ENCODE measurements at regions not wholly inside any gene's neighbourhood (a gene's known extent, or its start where the extent isn't known, plus 50 kb on each side); places are given as distances from the start of the nearest gene placed in this dataset.
"Not testable (repeated sequence)": the region's sequence is repeated elsewhere in the genome, so short reads cannot be mapped to it uniquely, and the experiment has no call there.

DNA sequence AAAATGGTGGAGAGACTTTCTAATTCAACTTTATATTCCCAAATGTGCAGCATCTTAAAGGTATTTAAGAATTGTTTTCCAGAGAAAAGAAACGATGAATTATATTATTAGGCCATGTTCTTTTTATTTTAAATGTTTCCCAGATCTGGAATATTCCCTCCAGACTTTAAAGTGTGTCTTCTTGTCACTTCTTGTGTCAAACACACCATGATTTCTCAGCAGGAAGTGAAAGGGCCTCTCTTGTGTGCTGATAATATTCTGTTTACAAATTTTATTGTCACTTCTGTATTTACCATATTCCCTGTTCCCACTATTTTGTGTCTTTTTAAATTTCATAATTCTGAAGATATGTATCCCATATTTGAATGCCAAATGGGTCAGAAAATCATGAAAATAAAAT, 455.0 kb upstream of the FLRT2 start:
- Histone ChIP-seq H3K9me2 (replicated peaks; ENCODE audit: insufficient read depth) (no peaks in the 10 kb centered on the region), H2AFZ (no peak overlapping the region), H3K27ac (no peak overlapping the region), H3K4me2 (no peak overlapping the region), H3K27me3 (no peaks in the 10 kb centered on the region), H3K79me2 (no peaks in the 10 kb centered on the region), H3K4me3 (no peak overlapping the region), H3K9me3 (ENCODE audit: low read depth) (no peaks in the 10 kb centered on the region), H4K20me1 (ENCODE audit: insufficient read depth, poor library complexity, severe bottlenecking) (no peaks in the 10 kb centered on the region), H3K4me1 (ENCODE audit: insufficient read depth) (no peaks in the 10 kb centered on the region), H3K36me3 (replicated peaks; ENCODE audit: insufficient read depth, low read depth) (no peaks in the 10 kb centered on the region)
- DNase-seq (ENCODE audit: low spot score) = no peak
- TF ChIP-seq EZH2phosphoT487 (IDR thresholded peaks at IDR 0.05; ENCODE audit: low read depth, severe bottlenecking, unreplicated experiment) (no peak), CTCF (IDR thresholded peaks at IDR 0.05; ENCODE audit: poor library complexity) (no peak), EZH2 (IDR thresholded peaks at IDR 0.05; ENCODE audit: borderline replicate concordance) (no peak)
- 78% methylated on average over 1 of the region's 1 CpG for WGBS (ENCODE audit: low lambda C conversion rate, missing lambda C conversion rate)

GRCh38 chr14:85075694-85076476, 454.1 kb upstream of the FLRT2 start:
- DNase-seq (ENCODE audit: low spot score) = no peak
- Histone ChIP-seq H3K27ac (no peak overlapping the region), H3K27me3 (no peaks in the 10 kb centered on the region), H3K79me2 (no peaks in the 10 kb centered on the region), H3K4me2 (no peak overlapping the region), H3K4me1 (ENCODE audit: insufficient read depth) (no peaks in the 10 kb centered on the region), H4K20me1 (ENCODE audit: insufficient read depth, poor library complexity, severe bottlenecking) (no peaks in the 10 kb centered on the region), H3K4me3 (no peak overlapping the region), H3K36me3 (replicated peaks; ENCODE audit: insufficient read depth, low read depth) (no peaks in the 10 kb centered on the region), H3K9me3 (ENCODE audit: low read depth) (no peaks in the 10 kb centered on the region), H3K9me2 (replicated peaks; ENCODE audit: insufficient read depth) (no peaks in the 10 kb centered on the region), H2AFZ (no peak overlapping the region)
- WGBS (ENCODE audit: low lambda C conversion rate, missing lambda C conversion rate) = 97% methylated on average over 1 of the region's 1 CpG
- TF ChIP-seq EZH2 (IDR thresholded peaks at IDR 0.05; ENCODE audit: borderline replicate concordance) (no peak), CTCF (IDR thresholded peaks at IDR 0.05; ENCODE audit: poor library complexity) (no peak), EZH2phosphoT487 (IDR thresholded peaks at IDR 0.05; ENCODE audit: low read depth, severe bottlenecking, unreplicated experiment) (no peak)

DNA sequence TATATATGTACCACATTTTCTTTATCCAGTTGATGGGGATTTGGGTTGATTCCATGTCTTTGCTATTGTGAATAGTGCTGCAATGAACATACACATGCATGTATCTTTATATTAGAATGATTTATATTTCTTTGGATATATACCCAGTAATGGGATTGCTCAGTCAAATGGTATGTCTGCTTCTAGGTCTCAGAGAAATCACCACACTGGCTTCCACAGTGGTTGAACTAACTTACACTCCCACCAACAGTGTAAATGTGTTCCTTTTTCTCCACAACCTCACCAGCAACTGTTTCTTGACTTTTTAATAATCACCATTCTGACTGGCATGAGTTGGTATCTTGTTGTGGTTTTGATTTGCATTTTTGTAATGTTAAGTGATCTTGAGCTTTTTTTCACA, 452.2 kb upstream of the FLRT2 start:
- not testable (repeated sequence) for H4K20me1 ChIP-seq (ENCODE audit: insufficient read depth, poor library complexity, severe bottlenecking); H3K4me3 ChIP-seq; H3K36me3 ChIP-seq (replicated peaks; ENCODE audit: insufficient read depth, low read depth); H3K4me1 ChIP-seq (ENCODE audit: insufficient read depth); H3K9me3 ChIP-seq (ENCODE audit: low read depth); H3K79me2 ChIP-seq; H3K27me3 ChIP-seq; H3K27ac ChIP-seq; H3K9me2 ChIP-seq (replicated peaks; ENCODE audit: insufficient read depth); H3K4me2 ChIP-seq; DNase-seq (ENCODE audit: low spot score); H2AFZ ChIP-seq

DNA sequence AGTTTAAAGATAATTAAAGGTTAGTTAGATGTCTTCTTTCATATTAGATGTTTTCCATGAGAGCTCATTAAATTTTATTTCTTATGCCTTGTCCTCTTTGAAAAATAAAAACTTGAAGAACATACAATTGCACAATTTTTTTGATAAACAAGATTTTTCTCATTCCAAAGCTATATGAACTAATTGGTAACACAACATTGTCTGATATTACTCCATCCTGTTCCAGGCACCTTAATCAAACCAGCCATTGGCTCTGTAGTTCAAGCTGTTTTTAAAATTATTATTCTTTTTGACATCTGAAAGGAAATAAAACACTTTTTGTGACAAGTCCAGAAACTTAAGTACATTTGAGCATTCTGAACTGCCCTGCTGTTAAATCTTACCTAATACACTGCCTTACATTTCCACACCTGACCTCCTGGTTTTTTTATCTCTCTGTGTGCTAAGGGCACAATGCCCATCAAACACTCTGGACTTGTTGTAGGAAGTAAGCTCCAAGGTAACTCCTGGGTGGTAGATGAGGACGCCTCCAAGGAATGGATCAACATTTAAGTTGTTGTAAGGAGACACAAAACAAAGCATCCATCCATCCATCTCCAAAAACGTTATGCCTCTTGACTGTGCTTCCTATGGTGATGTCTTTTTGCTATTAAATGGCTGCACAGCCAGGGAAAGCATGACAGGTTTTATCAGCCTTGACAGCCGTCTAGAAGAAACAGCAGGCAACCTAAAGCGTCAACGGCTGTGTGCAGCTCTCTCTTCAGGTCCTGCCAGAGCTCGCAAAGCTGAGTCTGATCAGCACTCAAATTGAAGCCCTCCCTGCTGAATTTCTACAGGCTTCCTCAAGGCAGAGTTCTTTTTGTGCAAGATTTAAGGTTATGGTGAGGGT, 449.9 kb upstream of the FLRT2 start:
- H4K20me1 ChIP-seq (ENCODE audit: insufficient read depth, poor library complexity, severe bottlenecking) = no peaks in the 10 kb centered on the region
- no peak overlapping the region for H2AFZ ChIP-seq
- no peaks in the 10 kb centered on the region for H3K4me1 ChIP-seq (ENCODE audit: insufficient read depth)
- no peaks in the 10 kb centered on the region for H3K9me2 ChIP-seq (replicated peaks; ENCODE audit: insufficient read depth)
- DNase-seq (ENCODE audit: low spot score) = no peak
- H3K4me2 ChIP-seq = no peak overlapping the region
- no peak for TF ChIP-seq CTCF (IDR thresholded peaks at IDR 0.05; ENCODE audit: poor library complexity)
- TF ChIP-seq EZH2 (IDR thresholded peaks at IDR 0.05; ENCODE audit: borderline replicate concordance) = no peak
- no peak for TF ChIP-seq EZH2phosphoT487 (IDR thresholded peaks at IDR 0.05; ENCODE audit: low read depth, severe bottlenecking, unreplicated experiment)
- no peaks in the 10 kb centered on the region for H3K36me3 ChIP-seq (replicated peaks; ENCODE audit: insufficient read depth, low read depth)
- no peak overlapping the region for H3K27ac ChIP-seq
- WGBS (ENCODE audit: low lambda C conversion rate, missing lambda C conversion rate) = 46% methylated on average over 6 of the region's 6 CpGs
- H3K9me3 ChIP-seq (ENCODE audit: low read depth) = no peaks in the 10 kb centered on the region
- no peaks in the 10 kb centered on the region for H3K79me2 ChIP-seq
- H3K27me3 ChIP-seq = no peaks in the 10 kb centered on the region
- no peak overlapping the region for H3K4me3 ChIP-seq
